OCI-LY1 (cell line): ENCODE measurements at regions not wholly inside any gene's neighbourhood (a gene's known extent, or its start where the extent isn't known, plus 50 kb on each side); places are given as distances from the start of the nearest gene placed in this dataset.

Experiments
- H2AFZ ChIP-seq: fragments of 200-600 bp; sonication (generic), shearing (Covaris generic); 2 replicates; pipeline ENCODE4 v1.6.0; 2014; ENCODE audit warnings: antibody characterized with exemption, mild to moderate bottlenecking, low read length
- H3F3A ChIP-seq: fragments of 200-600 bp; sonication (generic), shearing (Covaris generic); 2 replicates; pipeline ENCODE4 v1.6.0; 2014; ENCODE audit warnings: mild to moderate bottlenecking, antibody characterized with exemption, low read length, moderate library complexity; ENCODE audit not compliant: insufficient read depth
- H3K27ac ChIP-seq: fragments of 200-600 bp; sonication (generic); 2 replicates; pipeline ENCODE4 v1.5.1; 2014; ENCODE audit warnings: low read length, mixed run types, mild to moderate bottlenecking, low read depth; ENCODE audit not compliant: poor library complexity, severe bottlenecking
- H3K27me3 ChIP-seq: fragments of 200-600 bp; sonication (generic); 2 replicates; pipeline ENCODE4 v1.6.0; 2014; ENCODE audit warnings: antibody characterized with exemption, mild to moderate bottlenecking, low read length, moderate library complexity; ENCODE audit not compliant: insufficient read depth
- H3K36me3 ChIP-seq: fragments of 200-600 bp; sonication (generic); 2 replicates; pipeline ENCODE4 v1.6.1; 2014; ENCODE audit warnings: mild to moderate bottlenecking, antibody characterized with exemption, low read length, moderate library complexity, mixed read lengths; ENCODE audit not compliant: insufficient read depth
- H3K4me1 ChIP-seq: fragments of 200-600 bp; sonication (generic); 2 replicates; pipeline ENCODE4 v1.5.1; 2014; ENCODE audit warnings: mild to moderate bottlenecking, low read length, moderate library complexity; ENCODE audit not compliant: insufficient read depth, severe bottlenecking
- H3K4me2 ChIP-seq: fragments of 200-600 bp; sonication (generic), shearing (Covaris generic); 2 replicates; pipeline ENCODE4 v1.6.1; 2014; ENCODE audit warnings: low read length
- H3K4me3 ChIP-seq: fragments of 200-600 bp; sonication (generic); 2 replicates; pipeline ENCODE4 v1.5.1; 2014; ENCODE audit warnings: low read length, low read depth, mild to moderate bottlenecking, mixed read lengths; ENCODE audit not compliant: poor library complexity, severe bottlenecking
- H3K79me2 ChIP-seq: fragments of 200-600 bp; shearing (Covaris generic); 2 replicates; pipeline ENCODE4 v1.6.1; 2016; ENCODE audit warnings: mixed run types, low read length, mixed read lengths; ENCODE audit not compliant: insufficient read depth
- H3K9ac ChIP-seq: fragments of 200-600 bp; sonication (generic), shearing (Covaris generic); 2 replicates; pipeline ENCODE4 v1.6.1; 2014; ENCODE audit warnings: mild to moderate bottlenecking, low read length, mixed read lengths
- H3K9me2 ChIP-seq: fragments of 200-600 bp; sonication (generic), shearing (Covaris generic); 2 replicates; pipeline ENCODE4 v1.6.1; 2014; ENCODE audit warnings: low read depth, mild to moderate bottlenecking, low read length, mixed read lengths
- H3K9me3 ChIP-seq: fragments of 200-600 bp; shearing (Covaris generic); 2 replicates; pipeline ENCODE4 v1.6.1; 2014; ENCODE audit warnings: low read length, mixed read lengths
- H4K20me1 ChIP-seq: fragments of 200-600 bp; sonication (generic), shearing (Covaris generic); 2 replicates; pipeline ENCODE4 v1.6.0; 2016; ENCODE audit warnings: mild to moderate bottlenecking, low read length; ENCODE audit not compliant: insufficient read depth
- EZH2 ChIP-seq: fragments of 200-600 bp; sonication (generic), shearing (Covaris generic); IDR thresholded peaks from 2 replicates; pipeline ENCODE4 v1.8.0; 2017; ENCODE audit warnings: borderline replicate concordance, mixed run types, mild to moderate bottlenecking, antibody characterized with exemption, low read length, moderate library complexity, mixed read lengths
- TF ChIP-seq, protein P1 (sequence below): fragments of 200-600 bp; sonication (generic), shearing (Covaris generic); IDR thresholded peaks from 2 replicates; pipeline ENCODE4 v1.5.1; 2017; ENCODE audit warnings: mild to moderate bottlenecking, antibody characterized with exemption, low read length, moderate library complexity, mixed read lengths

DNA sequence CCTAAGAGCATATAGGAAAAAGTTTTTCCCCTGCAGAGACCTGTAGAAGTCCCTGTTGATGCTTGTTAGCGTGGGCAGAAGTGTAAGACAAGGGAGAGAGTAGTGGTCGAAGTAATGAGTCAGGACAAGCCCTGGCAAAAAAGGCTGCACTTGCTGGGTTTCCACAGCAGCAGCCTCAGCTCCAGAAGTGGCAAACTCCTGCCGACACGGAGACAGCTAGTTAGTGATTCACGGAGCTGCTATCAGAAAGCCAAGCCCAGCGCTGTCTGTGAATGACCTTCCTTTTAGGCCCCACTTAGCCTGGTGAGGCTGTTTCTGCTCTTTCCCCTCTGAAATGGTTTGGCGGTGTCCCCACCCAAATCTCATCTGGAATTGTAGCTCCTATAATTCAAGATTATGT is 109.1 kb downstream of the FAM50B start:
- TF ChIP-seq, protein P1, sequence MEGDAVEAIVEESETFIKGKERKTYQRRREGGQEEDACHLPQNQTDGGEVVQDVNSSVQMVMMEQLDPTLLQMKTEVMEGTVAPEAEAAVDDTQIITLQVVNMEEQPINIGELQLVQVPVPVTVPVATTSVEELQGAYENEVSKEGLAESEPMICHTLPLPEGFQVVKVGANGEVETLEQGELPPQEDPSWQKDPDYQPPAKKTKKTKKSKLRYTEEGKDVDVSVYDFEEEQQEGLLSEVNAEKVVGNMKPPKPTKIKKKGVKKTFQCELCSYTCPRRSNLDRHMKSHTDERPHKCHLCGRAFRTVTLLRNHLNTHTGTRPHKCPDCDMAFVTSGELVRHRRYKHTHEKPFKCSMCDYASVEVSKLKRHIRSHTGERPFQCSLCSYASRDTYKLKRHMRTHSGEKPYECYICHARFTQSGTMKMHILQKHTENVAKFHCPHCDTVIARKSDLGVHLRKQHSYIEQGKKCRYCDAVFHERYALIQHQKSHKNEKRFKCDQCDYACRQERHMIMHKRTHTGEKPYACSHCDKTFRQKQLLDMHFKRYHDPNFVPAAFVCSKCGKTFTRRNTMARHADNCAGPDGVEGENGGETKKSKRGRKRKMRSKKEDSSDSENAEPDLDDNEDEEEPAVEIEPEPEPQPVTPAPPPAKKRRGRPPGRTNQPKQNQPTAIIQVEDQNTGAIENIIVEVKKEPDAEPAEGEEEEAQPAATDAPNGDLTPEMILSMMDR: no peak
- no peak for TF ChIP-seq EZH2
- Histone ChIP-seq H3K79me2 (no peaks in the 10 kb centered on the region), H3K4me3 (no peak overlapping the region), H3K9me2 (no peaks in the 10 kb centered on the region), H3K27ac (no peak overlapping the region), H3K9me3 (no peaks in the 10 kb centered on the region), H3K4me2 (no peak overlapping the region), H3K4me1 (no peaks in the 10 kb centered on the region), H3K9ac (no peak overlapping the region), H4K20me1 (no peaks in the 10 kb centered on the region), H3K36me3 (no peaks in the 10 kb centered on the region), H3K27me3 (peaks cover 4% of the 10 kb centered on the region; the same call in 1 of the 2 replicates), H2AFZ (no peak overlapping the region), H3F3A (no peaks in the 10 kb centered on the region)

DNA sequence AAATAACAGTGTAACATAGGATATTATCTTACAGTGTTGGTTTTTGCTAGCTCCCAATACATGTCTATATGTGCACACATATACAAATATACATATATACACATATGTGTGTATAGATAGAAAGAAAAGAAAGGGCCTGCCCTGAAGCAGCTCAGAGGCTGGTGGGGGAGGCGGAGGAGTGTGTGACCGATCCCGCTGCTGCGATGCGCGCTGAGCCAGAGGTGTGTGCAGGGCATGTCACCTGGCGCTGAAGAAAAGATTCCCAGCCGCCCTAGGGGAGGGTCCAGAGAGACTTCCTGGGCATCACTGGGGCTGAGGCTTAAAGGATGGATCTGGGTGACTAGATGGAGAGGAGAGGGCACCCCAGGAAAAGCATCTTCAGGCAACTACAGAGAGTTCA is 110.2 kb downstream of the FAM50B start:
- Histone ChIP-seq H3K27ac (no peak overlapping the region), H4K20me1 (no peaks in the 10 kb centered on the region), H3K36me3 (no peaks in the 10 kb centered on the region), H3K4me2 (no peak overlapping the region), H3K79me2 (no peaks in the 10 kb centered on the region), H3K27me3 (peaks cover 4% of the 10 kb centered on the region; the same call in 1 of the 2 replicates), H3F3A (no peaks in the 10 kb centered on the region), H3K4me1 (no peaks in the 10 kb centered on the region), H3K9ac (no peak overlapping the region), H3K4me3 (no peak overlapping the region), H2AFZ (no peak overlapping the region), H3K9me2 (no peaks in the 10 kb centered on the region), H3K9me3 (no peaks in the 10 kb centered on the region)
- TF ChIP-seq, protein P1: no peak
- TF ChIP-seq EZH2: no peak

DNA sequence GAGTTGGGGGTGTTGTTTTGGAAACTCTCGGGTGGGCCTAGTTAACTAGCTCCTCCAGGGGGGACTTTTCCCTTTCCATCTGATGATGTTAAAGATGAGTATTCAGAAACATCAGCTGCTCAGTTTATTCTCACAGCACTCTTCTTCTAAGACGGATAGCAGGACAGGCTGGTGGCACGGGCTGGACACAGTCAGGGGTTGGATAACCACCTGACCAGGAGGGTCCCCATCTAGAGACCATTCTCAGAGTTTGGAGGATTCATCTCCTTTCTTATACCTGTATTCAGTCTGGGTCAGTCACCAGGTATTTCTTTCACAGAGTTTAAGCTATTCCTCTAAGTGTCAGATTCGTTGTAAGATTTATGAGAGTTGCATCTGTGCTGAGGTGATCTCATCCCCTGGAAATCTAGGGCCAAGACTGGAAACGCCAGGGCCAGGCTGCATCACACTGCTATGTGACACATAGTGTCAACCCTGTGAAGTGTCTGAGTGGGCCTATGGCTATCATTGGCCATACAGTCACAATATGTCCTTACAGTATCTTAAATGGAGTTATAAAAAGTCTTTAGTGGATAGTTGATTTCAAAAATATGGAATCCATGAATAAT is 111.7 kb downstream of the FAM50B start:
- Histone ChIP-seq H3K4me1 (no peaks in the 10 kb centered on the region), H3K4me3 (no peak overlapping the region), H2AFZ (no peak overlapping the region), H3K9me2 (no peaks in the 10 kb centered on the region), H3K27ac (no peak overlapping the region), H3K36me3 (no peaks in the 10 kb centered on the region), H3K27me3 (peaks cover 4% of the 10 kb centered on the region; the same call in 1 of the 2 replicates), H3F3A (no peaks in the 10 kb centered on the region), H4K20me1 (no peaks in the 10 kb centered on the region), H3K9me3 (no peaks in the 10 kb centered on the region), H3K79me2 (no peaks in the 10 kb centered on the region), H3K4me2 (no peak overlapping the region), H3K9ac (no peak overlapping the region)
- no peak for TF ChIP-seq EZH2
- TF ChIP-seq, protein P1: no peak
